ENCODE measurements at regions not wholly inside any gene's neighbourhood (a gene's known extent, or its start where the extent isn't known, plus 50 kb on each side); places are given as distances from the start of the nearest gene placed in this dataset.

- Histone ChIP-seq H3K4me3 (no peak overlapping the region), H3K4me1 (no peaks in the 10 kb centered on the region), H3K27ac (no peak overlapping the region), H3K36me3 (no peaks in the 10 kb centered on the region), H3K27me3 (peaks cover 0 to 7% (median 0%) of the 10 kb centered on the region in 9 donors), H3K9me3 (no peaks in the 10 kb centered on the region)
- intact Hi-C loops (cut with DNase I), result no loop called here
- no peak for TF ChIP-seq POLR2A (IDR thresholded peaks at IDR 0.05)
- TF ChIP-seq CTCF (IDR thresholded peaks at IDR 0.05), result no peak
- 91 to 94% (median 92%) methylated on average over 8 of the region's 8 CpGs for WGBS, 4 donors
- ATAC-seq (no peak), DNase-seq (no peak)
Measured at GRCh38 chr10:129390726-129391125, 76.3 kb upstream of the MGMT start.

- ATAC-seq (no peak), DNase-seq (no peak)
- WGBS, 4 donors, result 86 to 96% (median 93%) methylated on average over 6 to 8 of the region's 8 CpGs
- Histone ChIP-seq H3K9me3 (no peaks in the 10 kb centered on the region), H3K4me3 (no peak overlapping the region), H3K4me1 (no peaks in the 10 kb centered on the region), H3K36me3 (no peaks in the 10 kb centered on the region), H3K27me3 (peaks cover 0 to 7% (median 0%) of the 10 kb centered on the region in 9 donors), H3K27ac (no peak overlapping the region)
- intact Hi-C loops (cut with DNase I), result no loop called here
- no peak for TF ChIP-seq POLR2A (IDR thresholded peaks at IDR 0.05)
- TF ChIP-seq CTCF (IDR thresholded peaks at IDR 0.05), result no peak
Measured at GRCh38 chr10:129391464-129391863, 75.6 kb upstream of the MGMT start.

GRCh38 chr10:129392855-129393254 lies 74.2 kb upstream of the MGMT start:
- Histone ChIP-seq H3K4me1 (peaks cover 0 to 10% (median 1%) of the 10 kb centered on the region in 12 donors), H3K27me3 (peaks cover 0 to 7% (median 0%) of the 10 kb centered on the region in 9 donors), H3K36me3 (no peaks in the 10 kb centered on the region), H3K27ac (no peak overlapping the region), H3K9me3 (no peaks in the 10 kb centered on the region), H3K4me3 (no peak overlapping the region)
- no peak for ATAC-seq
- DNase-seq, result no peak
- WGBS, 4 donors, result 59 to 72% (median 61%) methylated on average over 10 of the region's 10 CpGs
- TF ChIP-seq POLR2A (IDR thresholded peaks at IDR 0.05) (no peak), CTCF (IDR thresholded peaks at IDR 0.05) (no peak)
- intact Hi-C loops (cut with DNase I), result no loop called here

GRCh38 chr10:129393812-129394211 lies 73.2 kb upstream of the MGMT start:
- no peak for DNase-seq
- 76 to 91% (median 86%) methylated on average over 10 of the region's 10 CpGs for WGBS, 4 donors
- ATAC-seq, result no peak

More at GRCh38 chr10:129393812-129394211, 73.2 kb upstream of the MGMT start:
- intact Hi-C loops (cut with DNase I), result no loop called here
- Histone ChIP-seq H3K4me3 (no peak overlapping the region), H3K4me1 (peaks cover 0 to 18% (median 8%) of the 10 kb centered on the region in 12 donors), H3K9me3 (no peaks in the 10 kb centered on the region), H3K27me3 (peaks cover 0 to 7% (median 0%) of the 10 kb centered on the region in 9 donors), H3K36me3 (no peaks in the 10 kb centered on the region), H3K27ac (no peak overlapping the region)
- TF ChIP-seq CTCF (IDR thresholded peaks at IDR 0.05) (no peak), POLR2A (IDR thresholded peaks at IDR 0.05) (no peak)
